DMS79 treated with DMSO at 0.1 percent for 48 hours (cell line): ENCODE measurements at regions not wholly inside any gene's neighbourhood (a gene's known extent, or its start where the extent isn't known, plus 50 kb on each side); places are given as distances from the start of the nearest gene placed in this dataset.
"Not testable (repeated sequence)": the region's sequence is repeated elsewhere in the genome, so short reads cannot be mapped to it uniquely, and the experiment has no call there.

Experiments used
- DNase-seq: peaks from one replicate; lab custom pipeline; 2025; lab: John Stamatoyannopoulos, UW

GRCh38 chr4:64821219-64821976, 412.1 kb upstream of the TECRL start:
- DNase-seq: no peak

GRCh38 chr4:64814616-64815015, 405.4 kb upstream of the TECRL start:
- no peak for DNase-seq

GRCh38 chr4:64807821-64808220, 398.6 kb upstream of the TECRL start:
- DNase-seq: no peak

GRCh38 chr4:64799751-64800150, 390.5 kb upstream of the TECRL start:
- no peak for DNase-seq

- not testable (repeated sequence) for DNase-seq
Measured at GRCh38 chr4:64798828-64799227, 389.6 kb upstream of the TECRL start.

GRCh38 chr4:64796581-64796980, 387.3 kb upstream of the TECRL start:
- no peak for DNase-seq

- DNase-seq: no peak
Measured at GRCh38 chr4:64784125-64784524, 374.9 kb upstream of the TECRL start.

- peak; percentile 0 for DNase-seq
Measured at GRCh38 chr4:64781737-64782326, 372.6 kb upstream of the TECRL start.

- no peak for DNase-seq
Measured at GRCh38 chr4:64780664-64781063, 371.4 kb upstream of the TECRL start.

GRCh38 chr4:64777286-64777685, 368.0 kb upstream of the TECRL start:
- no peak for DNase-seq

- no peak for DNase-seq
Measured at GRCh38 chr4:64776820-64777219, 367.6 kb upstream of the TECRL start.

GRCh38 chr4:64774626-64775025, 365.4 kb upstream of the TECRL start:
- DNase-seq: no peak

- DNase-seq: no peak
Measured at GRCh38 chr4:64771149-64771548, 361.9 kb upstream of the TECRL start.

- no peak for DNase-seq
Measured at GRCh38 chr4:64767547-64767946, 358.3 kb upstream of the TECRL start.

- no peak for DNase-seq
Measured at GRCh38 chr4:64766565-64766964, 357.3 kb upstream of the TECRL start.

- no peak for DNase-seq
Measured at GRCh38 chr4:64756016-64756415, 346.8 kb upstream of the TECRL start.

- no peak for DNase-seq
Measured at GRCh38 chr4:64747919-64748715, 338.9 kb upstream of the TECRL start.

GRCh38 chr4:64738240-64738639, 329.0 kb upstream of the TECRL start:
- no peak for DNase-seq

GRCh38 chr4:64737854-64738138, 328.5 kb upstream of the TECRL start:
- not testable (repeated sequence) for DNase-seq

GRCh38 chr4:64737026-64737853, 328.0 kb upstream of the TECRL start:
- no peak for DNase-seq

- no peak for DNase-seq
Measured at GRCh38 chr4:64729561-64729960, 320.3 kb upstream of the TECRL start.

GRCh38 chr4:64727960-64728359, 318.7 kb upstream of the TECRL start:
- no peak for DNase-seq
